DND-41 (cell line): ENCODE measurements at regions not wholly inside any gene's neighbourhood (a gene's known extent, or its start where the extent isn't known, plus 50 kb on each side); places are given as distances from the start of the nearest gene placed in this dataset.

Source experiments
- CTCF ChIP-seq: IDR thresholded peaks from 2 replicates; pipeline ENCODE4 v1.5.1; 2012; ENCODE audit warnings: borderline replicate concordance, low read length, moderate library complexity, mild to moderate bottlenecking; ENCODE audit not compliant: poor library complexity, severe bottlenecking; ENCODE audit errors: extremely low read depth
- EZH2 ChIP-seq: IDR thresholded peaks from 3 replicates; pipeline ENCODE4 v1.6.1; 2012; ENCODE audit warnings: borderline replicate concordance, low read depth, mild to moderate bottlenecking, moderate library complexity, low read length, inconsistent platforms; ENCODE audit not compliant: severe bottlenecking

- TF ChIP-seq CTCF, result no peak
- TF ChIP-seq EZH2, result no peak
Measured at GRCh38 chr17:53588317-53588716, 234.4 kb upstream of the KIF2B start.
